HG03135 (cell line): ENCODE measurements at regions not wholly inside any gene's neighbourhood (a gene's known extent, or its start where the extent isn't known, plus 50 kb on each side); places are given as distances from the start of the nearest gene placed in this dataset.
"Not testable (repeated sequence)": the region's sequence is repeated elsewhere in the genome, so short reads cannot be mapped to it uniquely, and the experiment has no call there.

Experiments used
- ATAC-seq: cut with Tn5 transposase; IDR thresholded peaks from one replicate; pipeline ENCODE4 v1.9.1; 2021; ENCODE audit warnings: mild to moderate bottlenecking, moderate library complexity; ENCODE audit not compliant: unreplicated experiment

GRCh38 chr3:95327478-95327877 lies 1264.6 kb downstream of the NSUN3 start:
- no peak for ATAC-seq

- ATAC-seq: no peak
Measured at GRCh38 chr3:95333826-95334225, 1271.0 kb downstream of the NSUN3 start.

GRCh38 chr3:95334461-95334860 lies 1271.6 kb downstream of the NSUN3 start:
- ATAC-seq: no peak

- ATAC-seq: no peak
Measured at GRCh38 chr3:95335517-95335916, 1272.7 kb downstream of the NSUN3 start.

GRCh38 chr3:95338446-95338845 lies 1275.6 kb downstream of the NSUN3 start:
- ATAC-seq: no peak

GRCh38 chr3:95341314-95341713 lies 1278.5 kb downstream of the NSUN3 start:
- no peak for ATAC-seq

- ATAC-seq: no peak
Measured at GRCh38 chr3:95343228-95343627, 1280.4 kb downstream of the NSUN3 start.

- no peak for ATAC-seq
Measured at GRCh38 chr3:95343767-95344166, 1280.9 kb downstream of the NSUN3 start.

- not testable (repeated sequence) for ATAC-seq
Measured at GRCh38 chr3:95347936-95348335, 1285.1 kb downstream of the NSUN3 start.

GRCh38 chr3:95348879-95349278 lies 1286.0 kb downstream of the NSUN3 start:
- ATAC-seq: no peak

- no peak for ATAC-seq
Measured at GRCh38 chr3:95350049-95350448, 1287.2 kb downstream of the NSUN3 start.

- ATAC-seq: no peak
Measured at GRCh38 chr3:95351158-95351557, 1288.3 kb downstream of the NSUN3 start.

GRCh38 chr3:95352471-95352870 lies 1289.6 kb downstream of the NSUN3 start:
- ATAC-seq: no peak

GRCh38 chr3:95354489-95354888 lies 1291.6 kb downstream of the NSUN3 start:
- no peak for ATAC-seq

- peak; percentile 65 for ATAC-seq
Measured at GRCh38 chr3:95356764-95357501, 1294.1 kb downstream of the NSUN3 start.

GRCh38 chr3:95387242-95388021 lies 1324.6 kb downstream of the NSUN3 start:
- no peak for ATAC-seq

GRCh38 chr3:95389725-95390313 lies 1327.0 kb downstream of the NSUN3 start:
- no peak for ATAC-seq

GRCh38 chr3:95394286-95394685 lies 1331.4 kb downstream of the NSUN3 start:
- ATAC-seq: no peak

GRCh38 chr3:95399585-95399984 lies 1336.7 kb downstream of the NSUN3 start:
- ATAC-seq: no peak

GRCh38 chr3:95401693-95402092 lies 1338.8 kb downstream of the NSUN3 start:
- ATAC-seq: no peak

- ATAC-seq: no peak
Measured at GRCh38 chr3:95407709-95408463, 1345.0 kb downstream of the NSUN3 start.
